ENCODE measurements at regions not wholly inside any gene's neighbourhood (a gene's known extent, or its start where the extent isn't known, plus 50 kb on each side); places are given as distances from the start of the nearest gene placed in this dataset.
A peak's percentile ranks its signal among the peaks of the same experiment; 100 is the strongest.

DNA sequence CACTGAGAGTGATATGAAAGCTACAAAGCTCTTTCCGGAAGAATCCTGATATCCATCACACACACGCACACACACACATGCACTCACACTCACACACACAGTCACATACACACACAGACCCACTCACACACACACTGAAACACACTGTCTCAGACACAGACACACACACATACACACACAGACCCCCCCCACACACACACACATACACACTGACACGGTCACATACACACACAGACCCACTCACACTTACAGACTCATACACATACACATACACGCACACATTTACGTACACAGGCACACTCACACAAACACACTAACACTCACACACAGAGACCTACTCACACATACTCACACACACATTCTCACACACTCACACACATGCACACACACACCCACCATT, 58.6 kb downstream of the LIG4 start:
- no peak for DNase-seq

- peak; percentile 46 for DNase-seq
Measured at GRCh38 chr13:108155185-108156106, 59.9 kb downstream of the LIG4 start.

GRCh38 chr13:108154421-108154858, 60.9 kb downstream of the LIG4 start:
- no peak for DNase-seq

DNA sequence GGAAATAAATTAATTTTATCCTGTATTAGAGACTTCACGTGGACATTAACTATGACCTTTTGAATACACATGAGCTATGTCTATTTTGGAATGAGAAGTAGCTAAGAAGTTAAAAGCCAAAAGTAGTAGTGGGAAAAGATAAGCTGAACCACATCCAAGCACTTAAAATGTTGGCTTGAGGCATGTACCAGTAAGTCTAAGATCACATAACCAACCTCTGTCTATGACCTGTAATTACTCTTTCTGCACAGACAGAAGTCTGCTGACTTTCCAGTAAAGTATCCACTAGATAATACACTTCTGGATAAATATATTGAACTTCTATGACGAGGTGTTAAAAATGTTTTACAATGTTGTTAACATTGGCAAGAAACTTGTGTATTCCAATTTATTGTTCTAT, 68.7 kb downstream of the LIG4 start:
- DNase-seq = no peak

- no peak for DNase-seq
Measured at GRCh38 chr13:108142702-108143436, 72.5 kb downstream of the LIG4 start.

DNA sequence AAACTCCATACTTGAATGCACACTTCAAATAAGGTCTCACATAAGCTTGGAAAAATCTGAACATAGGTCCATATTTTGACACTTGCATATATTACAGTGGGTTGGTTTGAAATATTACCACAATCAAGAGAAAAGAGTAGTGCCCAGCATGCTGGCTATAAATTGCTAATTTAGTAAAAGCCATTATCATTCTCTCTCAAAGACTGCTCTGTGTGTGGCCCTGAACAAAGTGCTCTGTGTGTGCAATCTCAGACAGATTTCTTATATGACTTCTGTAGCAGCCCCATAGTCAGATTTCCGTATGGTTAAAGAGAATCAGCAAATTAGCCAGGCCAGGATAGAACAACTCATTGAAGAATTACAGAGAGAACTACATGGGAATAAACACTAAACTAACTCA, 78.2 kb downstream of the LIG4 start:
- DNase-seq = no peak

GRCh38 chr13:108127406-108127805, 87.9 kb downstream of the LIG4 start:
- no peak for DNase-seq

GRCh38 chr13:108126056-108126455, 89.3 kb downstream of the LIG4 start:
- DNase-seq = no peak

DNA sequence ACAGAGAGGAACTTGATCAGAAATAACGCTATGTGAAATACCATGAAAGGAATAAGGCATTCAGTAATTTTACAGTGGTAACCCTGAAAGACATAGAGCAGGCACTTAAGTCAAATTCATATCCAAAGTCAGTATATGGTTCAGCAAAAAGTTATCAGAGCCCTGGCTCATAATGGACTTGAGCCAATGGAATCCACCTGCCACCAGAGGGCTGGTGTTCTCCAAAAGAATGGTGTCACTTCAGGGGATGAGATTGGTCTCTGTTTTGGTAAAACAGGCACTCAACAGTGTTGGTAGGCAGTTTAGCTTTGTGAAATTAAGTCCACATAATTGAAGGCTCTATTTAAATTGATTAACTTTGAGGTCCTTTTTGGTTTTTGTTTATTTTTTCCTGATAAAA, 93.9 kb downstream of the LIG4 start:
- no peak for DNase-seq

DNA sequence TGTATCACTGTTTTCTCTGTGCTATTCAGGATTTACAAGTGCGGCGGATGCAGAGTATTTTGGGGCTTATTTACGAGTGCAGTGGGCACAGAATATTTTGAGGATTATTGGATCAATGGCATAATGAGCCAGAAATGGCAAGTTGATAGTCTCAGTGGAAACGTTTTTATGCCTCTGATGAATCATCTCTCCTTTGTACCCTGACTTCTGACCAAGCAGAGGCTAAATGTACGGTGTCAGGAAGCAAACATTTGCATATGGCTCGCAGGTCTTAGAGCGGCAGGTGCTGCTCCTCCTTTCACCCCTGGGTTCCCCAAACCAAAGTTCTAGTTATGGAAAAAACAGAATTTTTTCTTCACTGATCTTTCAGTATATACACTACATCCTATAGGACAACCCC, 94.5 kb downstream of the LIG4 start:
- no peak for DNase-seq

- DNase-seq = no peak
Measured at GRCh38 chr13:108120302-108120701, 95.0 kb downstream of the LIG4 start.

DNA sequence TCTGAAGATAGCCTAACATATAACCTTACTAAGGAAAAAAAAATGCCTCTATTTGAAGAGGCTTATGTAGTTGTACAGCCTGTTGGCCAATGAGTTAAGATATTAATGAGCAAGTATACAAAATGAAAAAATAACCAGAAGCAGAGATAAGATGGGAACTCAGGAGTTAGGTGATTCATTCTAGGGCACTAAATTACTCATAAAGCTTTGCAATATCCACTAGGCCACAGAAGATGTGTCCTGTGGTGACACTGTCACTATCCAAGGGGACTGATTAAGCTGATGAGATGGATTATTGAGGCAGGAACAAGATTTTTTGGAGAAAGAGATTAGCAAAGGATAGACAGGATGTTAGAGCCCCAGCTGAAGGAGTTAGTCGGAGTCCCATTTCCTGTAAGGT, 99.6 kb downstream of the LIG4 start:
- no peak for DNase-seq

- DNase-seq = no peak
Measured at GRCh38 chr13:108113407-108113806, 101.9 kb downstream of the LIG4 start.

GRCh38 chr13:108104736-108105135, 110.6 kb downstream of the LIG4 start:
- DNase-seq = no peak

DNA sequence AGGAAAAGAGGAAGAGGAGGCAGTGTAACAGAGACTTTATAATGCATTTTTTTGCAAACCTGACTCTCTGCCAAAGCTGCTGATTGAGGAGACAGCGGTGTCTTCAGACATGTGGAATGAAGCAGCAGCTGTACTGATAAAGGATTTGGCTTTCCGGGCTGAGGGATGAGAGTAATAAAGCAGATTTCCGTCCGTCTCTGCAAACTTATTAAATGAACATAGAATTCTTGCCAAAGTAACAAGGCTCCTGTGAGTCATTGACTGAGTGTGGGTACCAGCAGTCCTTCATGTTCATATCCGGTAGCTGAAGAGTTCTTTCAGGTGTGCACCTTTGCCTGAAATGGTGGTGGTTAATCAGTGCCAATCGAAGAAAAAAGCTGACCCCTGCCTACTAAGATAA, 112.6 kb downstream of the LIG4 start:
- no peak for DNase-seq

GRCh38 chr13:108096301-108096915, 118.9 kb downstream of the LIG4 start:
- no peak for DNase-seq

GRCh38 chr13:108095036-108095435, 120.3 kb downstream of the LIG4 start:
- DNase-seq = no peak

GRCh38 chr13:108093616-108094015, 121.7 kb downstream of the LIG4 start:
- no peak for DNase-seq

- no peak for DNase-seq
Measured at GRCh38 chr13:108087810-108088209, 127.5 kb downstream of the LIG4 start.

- peak; percentile 46 for DNase-seq
Measured at GRCh38 chr13:108086678-108087077, 128.7 kb downstream of the LIG4 start.

DNA sequence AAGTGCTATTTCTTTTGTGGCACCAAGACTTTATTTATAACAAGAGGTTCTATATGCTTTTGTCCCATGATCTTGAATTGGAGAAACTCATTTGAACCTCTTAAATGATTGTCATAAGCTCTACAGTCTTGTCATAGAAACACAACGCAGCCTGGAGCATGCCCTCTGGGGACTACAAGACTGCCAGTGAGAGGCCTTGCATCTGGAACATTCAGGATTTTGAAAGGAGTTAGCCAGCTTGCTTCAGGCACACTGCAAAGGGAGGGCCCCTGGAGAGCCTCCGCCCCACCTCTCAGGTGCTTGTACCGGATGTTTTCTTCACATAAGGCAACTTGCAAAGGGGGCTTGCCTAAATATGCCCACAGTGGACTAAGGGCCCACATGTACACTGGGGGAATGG, 130.5 kb downstream of the LIG4 start:
- no peak for DNase-seq

DNA sequence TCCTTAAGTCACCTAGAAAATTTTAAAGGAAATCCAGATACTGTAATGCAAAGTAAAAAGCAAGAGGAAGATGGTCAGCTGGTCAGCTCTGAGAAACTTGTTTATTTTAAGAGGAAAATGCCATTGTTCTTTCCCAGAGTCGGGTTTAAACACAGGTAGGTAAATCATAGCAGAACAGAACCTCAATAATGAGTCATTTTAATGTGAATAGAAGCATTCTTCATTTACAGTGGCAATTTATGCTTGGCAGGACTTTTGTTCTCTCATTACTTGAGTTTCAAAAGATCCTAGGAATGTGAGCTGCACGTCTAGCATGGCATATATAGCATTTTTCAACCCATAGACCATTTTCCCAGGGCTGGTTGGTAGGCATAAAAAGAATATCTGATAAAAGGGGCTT, 132.3 kb downstream of the LIG4 start:
- no peak for DNase-seq

- no peak for DNase-seq
Measured at GRCh38 chr13:108082481-108082880, 132.9 kb downstream of the LIG4 start.

DNA sequence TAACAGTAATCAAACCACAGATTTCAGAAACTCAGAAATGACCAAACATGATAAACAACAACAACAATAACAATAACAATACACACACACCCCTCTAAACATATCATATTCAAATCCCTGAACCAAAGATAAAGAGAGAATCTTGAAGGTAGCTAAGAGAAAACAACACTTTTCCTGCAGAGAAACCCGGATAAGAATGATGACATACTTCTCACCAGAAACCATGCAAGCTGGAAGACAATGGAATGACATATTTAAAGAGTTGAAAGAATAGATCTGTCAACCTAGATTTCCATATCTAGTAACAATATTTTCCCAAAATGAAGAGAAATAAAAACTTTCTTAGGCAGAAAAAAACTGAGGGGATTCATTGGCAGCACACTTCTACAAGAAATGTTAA, 138.1 kb downstream of the LIG4 start:
- no peak for DNase-seq
